B cell (primary cell): ENCODE measurements at regions not wholly inside any gene's neighbourhood (a gene's known extent, or its start where the extent isn't known, plus 50 kb on each side); places are given as distances from the start of the nearest gene placed in this dataset.

ENCODE experiments used
- ATAC-seq: fragments of 200-7000 bp; cut with Tn5 transposase; one replicate; pipeline ENCODE4 v1.10.0; 2021; ENCODE audit warnings: low read depth, mild to moderate bottlenecking, moderate number of reproducible peaks, moderate library complexity
- CTCF ChIA-PET: fragments of 350-600 bp; sonication (Branson Sonifier 250); formaldehyde crosslinking; loops from one replicate; lab custom pipeline; 2021; ENCODE audit warnings: antibody characterized with exemption, inconsistent platforms; lab: Charles Lee
- POLR2A ChIA-PET: fragments of 350-600 bp; sonication (Branson Sonifier 250); formaldehyde crosslinking; loops from one replicate; lab custom pipeline; 2021; ENCODE audit warnings: antibody characterized with exemption; lab: Charles Lee
- DNase-seq: peaks from one replicate; pipeline ENCODE4 v3.0.0; 2013
- H2AFZ ChIP-seq: 2 replicates; pipeline ENCODE4 v1.6.1; 2012; ENCODE audit warnings: mild to moderate bottlenecking, low read depth, low read length; ENCODE audit not compliant: insufficient read depth, poor library complexity, severe bottlenecking
- H3K27ac ChIP-seq, 2 donors: 1 replicate in 1 of 2; 2 replicates in 1 of 2; pipeline ENCODE4 v1.5.1; 2012 to 2013; ENCODE audit warnings: low read length in 2 of 2, mild to moderate bottlenecking in 2 of 2, moderate library complexity in 1 of 2
- H3K27me3 ChIP-seq, 4 experiments: fragments of 200-600 bp in 1 of 4; sonication (generic) in 1 of 4; replicated peaks in 1 of 4; 1 replicate in 2 of 4; 2 replicates in 2 of 4; pipeline versions ENCODE4 v1.6.1 to v1.7.0; 2013 to 2016; ENCODE audit warnings: low read length in 3 of 4, mild to moderate bottlenecking in 2 of 4, mixed read lengths in 1 of 4, moderate library complexity in 1 of 4; ENCODE audit not compliant: insufficient read depth in 4 of 4, control insufficient read depth in 3 of 4; ENCODE audit errors: control extremely low read depth in 1 of 4
- H3K36me3 ChIP-seq, 2 experiments: replicated peaks in 1 of 2; 1 replicate in 1 of 2; 2 replicates in 1 of 2; pipeline versions ENCODE4 v1.6.1 to v1.7.1; 2013; ENCODE audit warnings: low read length in 1 of 2; ENCODE audit not compliant: insufficient read depth in 2 of 2, control insufficient read depth in 1 of 2; ENCODE audit errors: control extremely low read depth in 1 of 2, extremely low read depth in 1 of 2
- H3K4me1 ChIP-seq, 2 donors: fragments of 200-600 bp in 1 of 2; sonication (generic) in 1 of 2; 1 replicate in 1 of 2; 2 replicates in 1 of 2; pipeline versions ENCODE4 v1.5.1 to v1.6.1; 2013 to 2017; ENCODE audit warnings: low read length in 2 of 2; ENCODE audit not compliant: control insufficient read depth in 2 of 2, insufficient read depth in 2 of 2
- H3K4me2 ChIP-seq: replicated peaks from 2 replicates; pipeline ENCODE3; 2012; ENCODE audit warnings: mild to moderate bottlenecking, low read depth, low read length; ENCODE audit not compliant: poor library complexity, severe bottlenecking
- H3K4me3 ChIP-seq, 5 experiments: fragments of 200-600 bp in 1 of 5; sonication (generic) in 1 of 5; 1 replicate in 3 of 5; 2 replicates in 2 of 5; pipeline versions ENCODE4 v1.5.1 to v1.7.0; 2011 to 2016; ENCODE audit warnings: low read length in 4 of 5, mild to moderate bottlenecking in 4 of 5, low read depth in 2 of 5, control low read depth in 1 of 5, moderate library complexity in 1 of 5; ENCODE audit not compliant: insufficient read depth in 1 of 5; ENCODE audit errors: control extremely low read depth in 1 of 5, extremely low read depth in 1 of 5
- H3K79me2 ChIP-seq: fragments of 200-600 bp; sonication (generic); one replicate; pipeline ENCODE4 v1.6.0; 2016; ENCODE audit warnings: low read length; ENCODE audit not compliant: control insufficient read depth, insufficient read depth
- H3K9ac ChIP-seq: fragments of 200-600 bp; sonication (generic); 2 replicates; pipeline ENCODE4 v1.6.1; 2017; ENCODE audit warnings: mild to moderate bottlenecking, low read length, moderate library complexity
- H3K9me3 ChIP-seq, 3 donors: one replicate each; pipeline versions ENCODE4 v1.6.1 to v1.7.1; 2013; ENCODE audit warnings: low read length in 2 of 3; ENCODE audit not compliant: control insufficient read depth in 2 of 3, insufficient read depth in 1 of 3; ENCODE audit errors: control extremely low read depth in 1 of 3
- H4K20me1 ChIP-seq: 2 replicates; pipeline ENCODE4 v1.6.0; 2012; ENCODE audit warnings: mild to moderate bottlenecking, low read length; ENCODE audit not compliant: insufficient read depth, control insufficient read depth, poor library complexity, severe bottlenecking
- H3K27ac Mint-ChIP-seq: one replicate; pipeline ENCODE4 v1.8.0; 2021; ENCODE audit warnings: mixed read lengths
- H3K27me3 Mint-ChIP-seq: one replicate; pipeline ENCODE4 v1.8.0; 2021; ENCODE audit warnings: mixed read lengths
- H3K4me1 Mint-ChIP-seq: one replicate; pipeline ENCODE4 v1.8.0; 2021; ENCODE audit warnings: mixed read lengths
- H3K4me3 Mint-ChIP-seq: one replicate; pipeline ENCODE4 v1.8.0; 2021; ENCODE audit warnings: mixed read lengths
- H3K9me3 Mint-ChIP-seq: one replicate; pipeline ENCODE4 v1.8.0; 2022; ENCODE audit warnings: mixed read lengths; ENCODE audit not compliant: insufficient read depth
- EZH2 ChIP-seq: IDR thresholded peaks from 2 replicates; pipeline ENCODE4 v1.6.1; 2012; ENCODE audit warnings: borderline replicate concordance, low read depth, mild to moderate bottlenecking, moderate library complexity, low read length; ENCODE audit not compliant: insufficient read depth, poor library complexity, severe bottlenecking
- WGBS: methylation state at CpG from one replicate; pipeline ENCODE4 v1.1.5; 2013; ENCODE audit warnings: missing lambda C conversion rate; ENCODE audit not compliant: insufficient coverage; 5-methylcytosine and 5-hydroxymethylcytosine counted together
- intact Hi-C: fragments of 100-400 bp; cut with micrococcal nuclease; formaldehyde crosslinking; loops from one replicate; pipeline ENCODE4 v1.10.0; 2022
- TF ChIP-seq, protein P1 (sequence below): fragments of 200-600 bp; IDR thresholded peaks from one replicate; pipeline ENCODE4 v1.8.0; 2022; ENCODE audit warnings: antibody characterized with exemption, mild to moderate bottlenecking

DNA sequence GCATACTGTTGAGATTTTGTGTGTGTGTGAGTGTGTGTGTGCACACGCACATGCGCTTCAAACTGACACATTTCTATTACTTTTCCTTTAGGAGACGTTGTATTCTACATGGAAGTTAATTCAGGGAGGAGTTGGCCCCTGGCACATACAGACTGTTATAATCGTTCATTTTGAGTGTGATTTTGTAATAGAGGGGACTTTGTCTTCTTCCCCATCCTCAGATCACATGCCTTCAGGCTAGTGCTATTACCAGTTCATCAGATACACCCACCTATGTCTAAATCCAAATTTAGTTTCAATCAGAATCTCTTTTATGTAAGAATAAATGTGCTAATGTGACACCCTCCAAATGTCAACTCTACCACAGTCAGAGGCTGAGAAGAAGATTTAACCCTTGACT, 90.2 kb downstream of the FBXO4 start:
- Mint-ChIP-seq H3K27ac (no peak overlapping the region), H3K27me3 (peaks cover 25% of the 10 kb centered on the region), H3K4me3 (no peak overlapping the region), H3K9me3 (no peaks in the 10 kb centered on the region), H3K4me1 (no peaks in the 10 kb centered on the region)
- H3K4me2 ChIP-seq: no peak overlapping the region
- WGBS: no CpG with 5 or more reads among the region's 4 CpGs
- ChIA-PET CTCF (interaction anchor here (1.9 kb wide), 1 partner anchor 10 kb away, joined by 8 read pairs; no protein-coding TSS in a partner anchor), POLR2A (no interaction called here)
- H4K20me1 ChIP-seq: no peaks in the 10 kb centered on the region
- no peaks in the 10 kb centered on the region for H3K27me3 ChIP-seq
- H3K4me1 ChIP-seq: no peaks in the 10 kb centered on the region
- no peak overlapping the region for H3K27ac ChIP-seq
- ATAC-seq (no peak), DNase-seq (no peak)
- no peak overlapping the region for H3K4me3 ChIP-seq
- H3K79me2 ChIP-seq: no peaks in the 10 kb centered on the region
- intact Hi-C loops: no loop called here
- H3K36me3 ChIP-seq: no peaks in the 10 kb centered on the region
- H3K9me3 ChIP-seq: no peaks in the 10 kb centered on the region
- H3K9ac ChIP-seq: no peak overlapping the region
- no peak overlapping the region for H2AFZ ChIP-seq
- TF ChIP-seq, protein P1, sequence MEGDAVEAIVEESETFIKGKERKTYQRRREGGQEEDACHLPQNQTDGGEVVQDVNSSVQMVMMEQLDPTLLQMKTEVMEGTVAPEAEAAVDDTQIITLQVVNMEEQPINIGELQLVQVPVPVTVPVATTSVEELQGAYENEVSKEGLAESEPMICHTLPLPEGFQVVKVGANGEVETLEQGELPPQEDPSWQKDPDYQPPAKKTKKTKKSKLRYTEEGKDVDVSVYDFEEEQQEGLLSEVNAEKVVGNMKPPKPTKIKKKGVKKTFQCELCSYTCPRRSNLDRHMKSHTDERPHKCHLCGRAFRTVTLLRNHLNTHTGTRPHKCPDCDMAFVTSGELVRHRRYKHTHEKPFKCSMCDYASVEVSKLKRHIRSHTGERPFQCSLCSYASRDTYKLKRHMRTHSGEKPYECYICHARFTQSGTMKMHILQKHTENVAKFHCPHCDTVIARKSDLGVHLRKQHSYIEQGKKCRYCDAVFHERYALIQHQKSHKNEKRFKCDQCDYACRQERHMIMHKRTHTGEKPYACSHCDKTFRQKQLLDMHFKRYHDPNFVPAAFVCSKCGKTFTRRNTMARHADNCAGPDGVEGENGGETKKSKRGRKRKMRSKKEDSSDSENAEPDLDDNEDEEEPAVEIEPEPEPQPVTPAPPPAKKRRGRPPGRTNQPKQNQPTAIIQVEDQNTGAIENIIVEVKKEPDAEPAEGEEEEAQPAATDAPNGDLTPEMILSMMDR: no peak
- no peak for TF ChIP-seq EZH2

- ATAC-seq (no peak), DNase-seq (no peak)
- H3K36me3 ChIP-seq: no peaks in the 10 kb centered on the region
- intact Hi-C loops: no loop called here
- Mint-ChIP-seq H3K4me1 (no peaks in the 10 kb centered on the region), H3K4me3 (no peak overlapping the region), H3K27ac (no peak overlapping the region), H3K9me3 (no peaks in the 10 kb centered on the region), H3K27me3 (peaks cover 25% of the 10 kb centered on the region)
- ChIA-PET CTCF (no interaction called here), POLR2A (no interaction called here)
- H3K9me3 ChIP-seq: no peaks in the 10 kb centered on the region
- no peaks in the 10 kb centered on the region for H3K4me1 ChIP-seq
- no peak overlapping the region for H3K27ac ChIP-seq
- no peaks in the 10 kb centered on the region for H3K79me2 ChIP-seq
- no peak overlapping the region for H3K4me2 ChIP-seq
- H2AFZ ChIP-seq: no peak overlapping the region
- no peaks in the 10 kb centered on the region for H3K27me3 ChIP-seq
- no peaks in the 10 kb centered on the region for H4K20me1 ChIP-seq
- TF ChIP-seq, protein P1: no peak
- TF ChIP-seq EZH2: no peak
- no peak overlapping the region for H3K9ac ChIP-seq
- no peak overlapping the region for H3K4me3 ChIP-seq
- no CpG with 5 or more reads among the region's 1 CpG for WGBS
Observed at GRCh38 chr5:42015681-42016080, 90.6 kb downstream of the FBXO4 start.
